ENCODE measurements at regions not wholly inside any gene's neighbourhood (a gene's known extent, or its start where the extent isn't known, plus 50 kb on each side); places are given as distances from the start of the nearest gene placed in this dataset.

DNA sequence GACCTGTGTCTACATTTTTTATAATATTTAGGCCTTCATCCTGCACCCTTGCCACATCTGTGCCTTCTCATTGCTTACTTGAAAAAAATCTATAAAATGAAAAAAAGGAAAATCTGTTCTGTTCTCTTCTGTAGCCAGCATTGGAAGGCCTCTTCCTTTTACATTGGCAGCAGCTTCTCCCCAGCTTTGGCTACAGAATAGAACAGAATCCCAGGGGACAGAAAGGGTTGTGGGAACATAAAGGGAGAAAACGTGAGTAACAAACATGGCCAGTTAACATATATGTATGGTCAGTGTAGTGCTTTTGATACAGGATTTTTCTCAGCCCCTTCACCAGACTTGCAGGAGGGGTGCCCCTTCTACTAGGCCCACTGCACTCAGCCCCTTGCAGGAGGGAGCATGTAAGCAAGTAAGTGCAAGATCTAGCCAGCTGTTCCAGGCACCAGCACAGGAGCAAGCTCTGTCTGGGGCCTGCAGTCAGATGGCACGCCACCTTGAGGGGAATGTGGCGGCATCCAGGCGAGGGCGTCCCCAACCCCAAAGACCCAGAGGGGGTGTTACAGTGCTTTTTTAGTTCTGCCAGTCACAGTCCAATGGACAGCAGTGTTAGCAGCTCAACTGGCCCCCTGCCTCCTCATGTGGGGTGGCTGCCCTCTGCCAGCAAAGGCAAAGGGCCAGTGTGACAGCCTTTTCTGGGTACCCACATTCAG is 330.5 kb upstream of the ZNF462 start:
- TF ChIP-seq, protein P1, sequence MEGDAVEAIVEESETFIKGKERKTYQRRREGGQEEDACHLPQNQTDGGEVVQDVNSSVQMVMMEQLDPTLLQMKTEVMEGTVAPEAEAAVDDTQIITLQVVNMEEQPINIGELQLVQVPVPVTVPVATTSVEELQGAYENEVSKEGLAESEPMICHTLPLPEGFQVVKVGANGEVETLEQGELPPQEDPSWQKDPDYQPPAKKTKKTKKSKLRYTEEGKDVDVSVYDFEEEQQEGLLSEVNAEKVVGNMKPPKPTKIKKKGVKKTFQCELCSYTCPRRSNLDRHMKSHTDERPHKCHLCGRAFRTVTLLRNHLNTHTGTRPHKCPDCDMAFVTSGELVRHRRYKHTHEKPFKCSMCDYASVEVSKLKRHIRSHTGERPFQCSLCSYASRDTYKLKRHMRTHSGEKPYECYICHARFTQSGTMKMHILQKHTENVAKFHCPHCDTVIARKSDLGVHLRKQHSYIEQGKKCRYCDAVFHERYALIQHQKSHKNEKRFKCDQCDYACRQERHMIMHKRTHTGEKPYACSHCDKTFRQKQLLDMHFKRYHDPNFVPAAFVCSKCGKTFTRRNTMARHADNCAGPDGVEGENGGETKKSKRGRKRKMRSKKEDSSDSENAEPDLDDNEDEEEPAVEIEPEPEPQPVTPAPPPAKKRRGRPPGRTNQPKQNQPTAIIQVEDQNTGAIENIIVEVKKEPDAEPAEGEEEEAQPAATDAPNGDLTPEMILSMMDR (IDR thresholded peaks at IDR 0.05), result no peak
- no peak for TF ChIP-seq POLR2A (IDR thresholded peaks at IDR 0.05)
